ENCODE measurements at regions not wholly inside any gene's neighbourhood (a gene's known extent, or its start where the extent isn't known, plus 50 kb on each side); places are given as distances from the start of the nearest gene placed in this dataset.
"Not testable (repeated sequence)": the region's sequence is repeated elsewhere in the genome, so short reads cannot be mapped to it uniquely, and the experiment has no call there.

DNA sequence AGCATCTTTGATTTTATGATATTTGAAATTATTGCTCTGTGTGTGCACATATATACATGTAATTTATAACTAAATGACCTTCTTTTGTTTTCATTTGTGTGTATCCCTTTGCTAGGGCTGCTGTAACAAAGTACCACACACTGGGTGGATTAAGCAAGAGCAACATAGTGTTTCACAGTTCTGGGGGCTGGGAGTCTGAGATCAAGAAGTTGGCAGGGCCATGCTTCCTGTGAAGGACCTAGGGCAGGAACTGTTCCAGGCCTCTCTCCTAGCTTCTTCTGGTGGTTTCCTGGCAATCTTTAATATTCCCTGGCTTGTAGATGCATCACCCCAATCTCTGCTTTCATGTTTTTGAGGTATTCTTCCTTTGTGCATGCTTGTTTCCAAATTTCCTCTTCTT is 1043.9 kb downstream of the TSN start:
- TF ChIP-seq, protein P1, sequence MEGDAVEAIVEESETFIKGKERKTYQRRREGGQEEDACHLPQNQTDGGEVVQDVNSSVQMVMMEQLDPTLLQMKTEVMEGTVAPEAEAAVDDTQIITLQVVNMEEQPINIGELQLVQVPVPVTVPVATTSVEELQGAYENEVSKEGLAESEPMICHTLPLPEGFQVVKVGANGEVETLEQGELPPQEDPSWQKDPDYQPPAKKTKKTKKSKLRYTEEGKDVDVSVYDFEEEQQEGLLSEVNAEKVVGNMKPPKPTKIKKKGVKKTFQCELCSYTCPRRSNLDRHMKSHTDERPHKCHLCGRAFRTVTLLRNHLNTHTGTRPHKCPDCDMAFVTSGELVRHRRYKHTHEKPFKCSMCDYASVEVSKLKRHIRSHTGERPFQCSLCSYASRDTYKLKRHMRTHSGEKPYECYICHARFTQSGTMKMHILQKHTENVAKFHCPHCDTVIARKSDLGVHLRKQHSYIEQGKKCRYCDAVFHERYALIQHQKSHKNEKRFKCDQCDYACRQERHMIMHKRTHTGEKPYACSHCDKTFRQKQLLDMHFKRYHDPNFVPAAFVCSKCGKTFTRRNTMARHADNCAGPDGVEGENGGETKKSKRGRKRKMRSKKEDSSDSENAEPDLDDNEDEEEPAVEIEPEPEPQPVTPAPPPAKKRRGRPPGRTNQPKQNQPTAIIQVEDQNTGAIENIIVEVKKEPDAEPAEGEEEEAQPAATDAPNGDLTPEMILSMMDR (IDR thresholded peaks at IDR 0.05; ENCODE audit: unreplicated experiment), result no peak
- DNase-seq (ENCODE audit: low spot score, unreplicated experiment), result no peak
- no peaks in the 10 kb centered on the region for H3K36me3 Mint-ChIP-seq (ENCODE audit: insufficient read depth)

DNA sequence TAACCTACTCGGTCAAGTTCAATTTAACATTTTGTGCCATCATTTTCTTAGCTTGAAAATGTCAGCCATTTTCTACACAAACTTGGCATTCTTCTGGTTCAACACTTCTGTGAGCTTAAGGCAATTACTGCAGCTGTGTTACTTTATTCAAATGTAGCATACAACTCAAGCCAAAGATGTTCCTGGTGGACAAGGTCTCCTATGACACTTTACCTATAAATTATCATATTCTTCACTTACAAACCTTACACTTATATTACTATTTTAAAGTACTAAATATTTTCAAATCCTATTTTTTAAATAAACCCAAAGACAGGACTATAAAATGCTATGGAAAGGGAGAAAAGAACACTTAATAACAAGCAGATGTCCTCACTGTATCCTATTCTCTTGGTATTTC is 1045.3 kb downstream of the TSN start:
- DNase-seq (ENCODE audit: low spot score, unreplicated experiment), result no peak
- Mint-ChIP-seq H3K9me3 (ENCODE audit: low read depth) (no peaks in the 10 kb centered on the region), H3K4me1 (ENCODE audit: low read depth) (no peaks in the 10 kb centered on the region), H3K4me3 (ENCODE audit: low read depth) (no peak overlapping the region), H3K36me3 (ENCODE audit: insufficient read depth) (no peaks in the 10 kb centered on the region), H3K27me3 (no peaks in the 10 kb centered on the region), H3K27ac (no peak overlapping the region)
- TF ChIP-seq, protein P1 (IDR thresholded peaks at IDR 0.05; ENCODE audit: unreplicated experiment), result no peak

More for the DNA sequence above, 1043.9 kb downstream of the TSN start:
- Mint-ChIP-seq H3K9me3 (ENCODE audit: low read depth) (no peaks in the 10 kb centered on the region), H3K27ac (no peak overlapping the region), H3K27me3 (no peaks in the 10 kb centered on the region), H3K4me3 (ENCODE audit: low read depth) (no peak overlapping the region), H3K4me1 (ENCODE audit: low read depth) (no peaks in the 10 kb centered on the region)

DNA sequence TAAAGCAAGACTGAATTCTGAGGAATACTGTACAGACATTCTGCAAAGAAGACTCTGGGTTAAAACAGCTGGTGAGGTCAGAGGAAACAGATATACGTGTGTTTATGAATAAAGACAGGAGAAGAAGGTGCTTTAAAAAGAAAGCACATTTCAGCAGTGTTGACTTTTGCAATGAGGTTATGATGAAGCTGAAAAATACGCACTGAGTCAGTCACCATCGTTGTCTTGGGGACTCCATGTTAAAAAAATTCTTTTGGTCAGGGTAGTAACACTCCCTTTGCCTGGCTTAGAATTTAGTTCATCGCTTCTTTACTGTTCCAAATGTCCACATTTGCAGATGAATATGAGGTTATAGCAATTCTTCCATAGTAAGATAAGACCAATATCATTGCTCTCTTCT is 1049.0 kb downstream of the TSN start:
- no peaks in the 10 kb centered on the region for H3K27me3 Mint-ChIP-seq
- H3K4me3 Mint-ChIP-seq (ENCODE audit: low read depth), result no peak overlapping the region
- no peak overlapping the region for H3K27ac Mint-ChIP-seq
- H3K9me3 Mint-ChIP-seq (ENCODE audit: low read depth), result peaks cover 6% of the 10 kb centered on the region
- H3K36me3 Mint-ChIP-seq (ENCODE audit: insufficient read depth), result no peaks in the 10 kb centered on the region
- no peak for DNase-seq (ENCODE audit: low spot score, unreplicated experiment)
- H3K4me1 Mint-ChIP-seq (ENCODE audit: low read depth), result no peaks in the 10 kb centered on the region
- TF ChIP-seq, protein P1 (IDR thresholded peaks at IDR 0.05; ENCODE audit: unreplicated experiment), result no peak

DNA sequence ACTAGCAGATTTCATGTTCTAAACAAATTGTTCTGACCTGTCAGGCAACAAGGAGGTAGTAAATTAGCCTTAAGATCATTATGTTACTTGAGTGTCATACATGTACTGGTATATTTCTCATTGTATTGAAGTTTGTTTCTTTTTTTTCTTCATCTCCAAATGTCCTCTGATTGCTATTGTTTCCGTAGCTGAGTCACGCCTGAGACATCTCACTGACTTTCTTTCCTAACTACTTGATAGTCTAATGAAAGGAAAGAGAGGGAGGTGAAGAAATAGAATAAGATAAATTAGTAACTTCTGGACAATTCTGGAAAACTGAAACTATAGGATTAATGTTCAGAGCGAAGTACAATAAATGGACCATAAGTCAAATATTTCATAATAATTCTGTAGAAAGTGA is 1049.9 kb downstream of the TSN start:
- Mint-ChIP-seq H3K9me3 (ENCODE audit: low read depth) (peaks cover 6% of the 10 kb centered on the region), H3K4me3 (ENCODE audit: low read depth) (no peak overlapping the region), H3K27me3 (no peaks in the 10 kb centered on the region), H3K36me3 (ENCODE audit: insufficient read depth) (no peaks in the 10 kb centered on the region), H3K4me1 (ENCODE audit: low read depth) (no peaks in the 10 kb centered on the region), H3K27ac (no peak overlapping the region)
- no peak for DNase-seq (ENCODE audit: low spot score, unreplicated experiment)
- TF ChIP-seq, protein P1 (IDR thresholded peaks at IDR 0.05; ENCODE audit: unreplicated experiment), result no peak

DNA sequence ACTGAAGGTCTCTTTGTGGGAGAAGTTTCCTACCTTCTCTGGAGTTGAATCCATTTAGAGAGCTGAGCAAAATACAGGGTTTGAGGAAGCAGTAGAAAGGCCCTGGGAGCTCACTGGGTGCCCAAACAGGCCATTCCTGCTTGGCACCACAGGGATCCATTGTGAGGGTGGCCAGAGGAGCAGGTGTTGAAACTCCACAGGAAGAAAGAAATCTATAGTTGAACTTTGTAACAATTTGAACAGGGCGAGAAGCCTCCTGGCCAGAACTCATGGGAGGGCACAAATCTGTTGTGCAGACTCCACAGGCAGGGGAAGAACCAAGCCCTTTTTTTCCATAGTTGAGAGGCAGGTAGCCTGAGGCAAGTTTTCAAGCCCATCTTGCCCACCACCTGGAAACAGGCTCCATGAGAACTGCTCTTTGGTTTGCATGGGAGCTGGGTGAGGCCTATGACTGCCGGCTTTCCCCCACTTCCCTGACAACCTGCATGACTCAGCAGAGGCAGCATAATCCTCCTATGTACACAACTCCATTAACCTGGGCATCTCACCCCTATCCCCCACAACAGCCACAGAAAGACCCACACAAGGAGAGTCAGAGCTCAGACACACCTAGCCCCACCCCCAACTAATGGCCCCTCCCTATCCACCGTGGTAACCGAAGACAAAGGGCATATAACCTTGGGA is 1053.0 kb downstream of the TSN start:
- no peak for DNase-seq (ENCODE audit: low spot score, unreplicated experiment)
- no peak overlapping the region for H3K4me3 Mint-ChIP-seq (ENCODE audit: low read depth)
- TF ChIP-seq, protein P1 (IDR thresholded peaks at IDR 0.05; ENCODE audit: unreplicated experiment), result no peak

GRCh38 chr2:122812214-122812613 is 1056.8 kb downstream of the TSN start:
- H3K9me3 Mint-ChIP-seq (ENCODE audit: low read depth), result peaks cover 19% of the 10 kb centered on the region
- DNase-seq (ENCODE audit: low spot score, unreplicated experiment); H3K4me1 Mint-ChIP-seq (ENCODE audit: low read depth); H3K27ac Mint-ChIP-seq; H3K27me3 Mint-ChIP-seq; H3K4me3 Mint-ChIP-seq (ENCODE audit: low read depth); H3K36me3 Mint-ChIP-seq (ENCODE audit: insufficient read depth): not testable (repeated sequence)

More for the DNA sequence above, 1053.0 kb downstream of the TSN start:
- Mint-ChIP-seq H3K27ac (no peak overlapping the region), H3K9me3 (ENCODE audit: low read depth) (peaks cover 20% of the 10 kb centered on the region), H3K27me3 (no peaks in the 10 kb centered on the region), H3K36me3 (ENCODE audit: insufficient read depth) (no peaks in the 10 kb centered on the region), H3K4me1 (ENCODE audit: low read depth) (no peaks in the 10 kb centered on the region)
